IPS-18a (cell line): ENCODE measurements at regions not wholly inside any gene's neighbourhood (a gene's known extent, or its start where the extent isn't known, plus 50 kb on each side); places are given as distances from the start of the nearest gene placed in this dataset.

Experiments used
- H3K27ac ChIP-seq: one replicate; pipeline ENCODE4 v1.5.1; 2013; ENCODE audit warnings: low read length
- H3K27me3 ChIP-seq: one replicate; pipeline ENCODE4 v1.6.1; 2013; ENCODE audit warnings: mild to moderate bottlenecking, low read length; ENCODE audit not compliant: control insufficient read depth, insufficient read depth
- H3K36me3 ChIP-seq: one replicate; pipeline ENCODE4 v1.6.1; 2013; ENCODE audit warnings: low read depth, low read length; ENCODE audit not compliant: control insufficient read depth
- H3K4me1 ChIP-seq: one replicate; pipeline ENCODE4 v1.6.1; 2013; ENCODE audit warnings: low read depth, low read length; ENCODE audit not compliant: control insufficient read depth
- H3K4me3 ChIP-seq: one replicate; pipeline ENCODE4 v1.5.1; 2013; ENCODE audit warnings: low read length
- H3K9ac ChIP-seq: one replicate; pipeline ENCODE4 v1.6.1; 2013; ENCODE audit warnings: mild to moderate bottlenecking, low read length, moderate library complexity
- H3K9me3 ChIP-seq: one replicate; pipeline ENCODE4 v1.6.1; 2013; ENCODE audit warnings: low read depth, low read length; ENCODE audit not compliant: control insufficient read depth

DNA sequence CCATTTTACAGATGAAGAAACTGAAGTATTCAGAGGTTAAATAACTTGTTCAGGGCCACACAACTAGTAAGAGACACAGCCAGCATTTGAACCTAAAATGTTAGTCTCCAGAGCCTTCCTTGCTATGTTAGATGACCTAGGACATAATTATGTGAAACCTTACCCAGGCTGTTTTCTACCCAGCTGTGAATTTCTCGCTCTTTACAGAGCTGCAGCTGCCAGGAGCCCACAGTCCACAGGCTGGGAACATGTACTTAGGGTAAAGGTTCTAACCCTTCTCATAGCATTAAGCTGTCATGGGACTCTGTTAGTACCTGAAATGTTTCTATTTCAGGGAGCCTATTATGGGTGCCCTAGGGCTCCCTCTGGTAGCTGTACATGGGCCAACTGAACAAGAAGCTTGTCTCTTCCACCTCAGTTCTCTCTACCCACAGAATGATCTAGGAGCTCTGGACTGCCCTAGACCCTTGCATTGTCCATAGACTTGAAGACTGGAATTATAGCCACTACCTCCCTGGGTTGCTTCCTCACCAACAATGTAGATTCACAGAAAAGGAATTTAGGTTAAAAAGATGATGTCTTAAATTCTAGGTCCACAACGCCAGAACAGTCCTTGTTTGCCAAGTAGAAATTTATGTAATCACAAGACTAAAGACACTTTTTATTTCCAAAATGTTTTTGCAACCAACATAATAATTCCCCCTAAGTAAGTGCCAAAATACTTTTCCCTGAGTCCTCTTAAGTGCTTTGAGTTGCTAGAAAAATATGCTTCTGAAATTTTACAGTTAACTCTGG, 262.9 kb downstream of the PIK3R1 start:
- H3K36me3 ChIP-seq = no peaks in the 10 kb centered on the region
- no peak overlapping the region for H3K27ac ChIP-seq
- H3K4me3 ChIP-seq = no peak overlapping the region
- H3K4me1 ChIP-seq = no peaks in the 10 kb centered on the region
- H3K9me3 ChIP-seq = no peaks in the 10 kb centered on the region
- H3K9ac ChIP-seq = no peak overlapping the region
- no peaks in the 10 kb centered on the region for H3K27me3 ChIP-seq

DNA sequence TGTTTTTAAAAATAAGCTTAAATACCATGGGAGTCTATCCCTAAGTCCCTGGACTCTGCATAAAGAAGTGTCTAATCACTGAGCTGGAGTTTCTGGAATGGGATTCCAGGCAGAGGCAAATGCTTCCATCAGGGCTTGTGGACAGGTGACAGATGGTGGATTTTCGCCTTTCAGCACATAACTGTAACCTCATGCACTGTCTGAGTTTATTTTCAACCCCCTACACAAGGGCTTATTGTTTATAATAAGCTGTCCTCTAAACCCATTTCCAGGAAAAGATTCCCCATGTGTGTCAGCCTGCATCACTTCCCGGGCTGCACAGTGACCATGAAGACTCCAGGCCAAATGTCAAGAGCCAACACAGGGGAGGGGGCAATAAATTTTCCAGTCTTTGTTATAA, 264.0 kb downstream of the PIK3R1 start:
- Histone ChIP-seq H3K36me3 (no peaks in the 10 kb centered on the region), H3K9me3 (no peaks in the 10 kb centered on the region), H3K9ac (no peak overlapping the region), H3K4me3 (no peak overlapping the region), H3K27me3 (no peaks in the 10 kb centered on the region), H3K27ac (no peak overlapping the region), H3K4me1 (no peaks in the 10 kb centered on the region)

DNA sequence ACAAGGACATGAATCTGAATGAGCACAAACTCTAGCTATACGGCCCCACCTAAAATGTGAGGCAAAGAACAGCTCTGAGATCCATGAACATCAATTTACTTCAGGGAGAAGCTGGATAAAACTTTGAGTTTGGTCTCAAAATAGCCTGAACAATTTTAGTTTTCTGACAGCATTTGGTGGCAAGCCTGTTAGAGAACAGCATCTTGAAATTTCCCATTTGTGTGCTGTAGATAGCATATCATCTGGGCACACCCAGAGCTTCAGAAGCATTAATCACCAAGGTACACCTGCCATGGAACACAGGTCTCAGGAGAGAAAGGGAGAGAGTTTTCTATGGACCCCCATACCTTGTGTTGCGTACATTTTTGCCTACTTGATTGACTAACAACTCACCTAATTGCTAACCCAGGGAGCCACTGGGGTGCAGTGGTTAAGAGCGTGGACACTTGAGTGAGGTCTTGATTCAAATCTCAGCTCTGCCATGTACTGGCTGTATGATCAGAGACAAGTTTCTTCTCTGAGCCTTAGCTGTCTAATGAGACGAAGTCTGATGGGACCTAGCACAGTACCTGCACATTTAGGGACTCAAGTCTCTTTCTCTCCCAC, 264.9 kb downstream of the PIK3R1 start:
- Histone ChIP-seq H3K4me3 (no peak overlapping the region), H3K27ac (no peak overlapping the region), H3K36me3 (no peaks in the 10 kb centered on the region), H3K9me3 (no peaks in the 10 kb centered on the region), H3K27me3 (no peaks in the 10 kb centered on the region), H3K4me1 (no peaks in the 10 kb centered on the region), H3K9ac (no peak overlapping the region)

DNA sequence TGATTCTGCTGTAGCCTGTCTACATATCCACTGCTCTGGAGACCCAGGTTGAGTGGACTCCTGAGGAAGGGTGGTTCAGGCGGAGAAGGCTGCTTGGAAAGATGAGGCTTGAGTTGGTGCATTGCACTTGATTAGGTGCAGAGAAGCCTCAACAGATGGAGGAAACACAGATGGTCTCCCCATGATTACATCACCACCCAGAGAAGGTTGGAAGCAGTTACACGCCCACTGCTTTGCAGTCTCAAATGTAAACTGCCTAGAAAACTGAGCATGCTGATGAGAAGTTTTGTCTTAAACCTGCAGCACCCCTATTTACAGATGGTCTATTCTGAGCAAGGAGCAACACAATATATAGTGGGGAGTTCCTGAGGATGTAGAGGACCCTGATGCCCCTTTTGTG, 266.6 kb downstream of the PIK3R1 start:
- Histone ChIP-seq H3K36me3 (no peaks in the 10 kb centered on the region), H3K9ac (no peak overlapping the region)

DNA sequence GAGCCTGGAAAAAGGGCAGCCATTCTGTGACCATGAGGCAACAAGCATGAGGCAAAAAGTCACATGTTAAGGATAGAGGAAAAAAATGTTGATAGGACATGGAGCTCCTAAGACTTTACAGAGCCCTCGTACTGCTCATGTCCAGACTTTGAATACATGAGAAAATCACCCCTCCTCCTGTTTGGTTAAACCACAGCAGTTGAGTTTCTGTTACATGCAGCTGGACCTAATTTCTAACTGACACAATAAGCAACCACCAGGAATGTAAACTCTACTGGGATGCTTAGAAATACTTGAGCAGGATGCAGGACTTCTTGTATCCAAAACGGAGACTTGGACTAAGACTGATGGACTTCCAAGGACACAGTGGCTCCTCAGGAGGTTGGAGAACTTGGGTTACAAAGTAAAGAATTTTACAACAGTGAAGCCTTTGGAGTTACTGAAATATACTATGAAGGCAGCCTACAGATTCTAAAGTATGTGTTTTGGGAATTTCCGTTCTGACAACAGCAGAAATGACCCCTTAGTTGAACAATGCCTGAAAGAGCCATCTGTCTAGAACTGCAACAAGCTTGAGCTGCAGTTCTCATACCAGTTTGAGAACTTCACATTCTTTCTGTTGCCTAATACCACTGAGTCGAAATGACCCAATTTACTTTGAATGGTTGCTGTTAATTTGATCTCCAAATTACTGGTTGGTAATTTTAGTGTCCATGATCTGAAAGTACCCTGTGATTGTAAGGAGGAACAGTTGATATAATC, 268.9 kb downstream of the PIK3R1 start:
- Histone ChIP-seq H3K4me3 (no peak overlapping the region), H3K4me1 (no peaks in the 10 kb centered on the region), H3K9me3 (peaks cover 3% of the 10 kb centered on the region), H3K9ac (no peak overlapping the region), H3K27me3 (no peaks in the 10 kb centered on the region), H3K36me3 (no peaks in the 10 kb centered on the region), H3K27ac (no peak overlapping the region)

More for the DNA sequence above, 266.6 kb downstream of the PIK3R1 start:
- no peak overlapping the region for H3K27ac ChIP-seq
- H3K9me3 ChIP-seq = no peaks in the 10 kb centered on the region
- no peaks in the 10 kb centered on the region for H3K27me3 ChIP-seq
- no peaks in the 10 kb centered on the region for H3K4me1 ChIP-seq
- no peak overlapping the region for H3K4me3 ChIP-seq

DNA sequence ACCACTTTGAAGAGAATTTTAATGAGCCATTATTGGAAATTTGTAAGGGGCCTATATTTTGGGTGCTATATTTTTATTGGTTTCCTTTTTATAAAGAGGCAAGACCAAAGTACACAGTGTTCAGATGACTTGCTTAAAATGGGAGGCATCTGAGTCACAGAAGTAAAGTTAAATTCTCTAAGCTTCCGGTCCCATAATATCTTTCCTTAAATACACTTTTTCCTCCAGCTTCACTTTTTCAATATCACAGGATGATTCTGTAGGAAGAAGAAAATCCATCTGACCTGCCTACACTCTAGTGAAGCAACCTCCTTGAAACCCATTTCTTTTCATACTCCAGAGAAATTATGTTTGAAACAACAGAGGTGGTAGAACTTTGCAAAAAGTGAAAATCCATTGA, 274.0 kb downstream of the PIK3R1 start:
- H3K9me3 ChIP-seq = peaks cover 3% of the 10 kb centered on the region
- H3K4me1 ChIP-seq = peaks cover 5% of the 10 kb centered on the region
- no peak overlapping the region for H3K27ac ChIP-seq
- H3K9ac ChIP-seq = no peak overlapping the region
- H3K36me3 ChIP-seq = no peaks in the 10 kb centered on the region
- no peaks in the 10 kb centered on the region for H3K27me3 ChIP-seq
- no peak overlapping the region for H3K4me3 ChIP-seq

DNA sequence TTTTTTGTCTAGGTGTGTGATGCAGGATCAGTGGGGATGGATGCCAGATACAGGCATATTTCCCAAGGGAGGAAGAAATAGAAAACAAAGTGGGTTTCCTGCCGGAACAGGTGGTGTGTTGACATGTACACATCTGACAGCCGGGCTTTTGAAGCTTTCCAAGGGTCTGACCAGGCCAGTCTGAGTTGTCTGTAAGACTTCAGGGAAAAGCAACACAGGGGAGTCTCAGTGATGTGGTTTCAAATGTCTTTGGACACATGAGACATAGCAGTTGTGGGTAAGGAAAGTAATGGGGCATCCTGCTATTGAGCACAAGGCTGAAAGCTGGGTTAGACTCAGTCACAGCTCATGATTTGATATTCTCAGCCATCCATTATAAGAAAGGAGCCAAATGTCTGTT, 274.9 kb downstream of the PIK3R1 start:
- H3K9me3 ChIP-seq = peaks cover 3% of the 10 kb centered on the region
- H3K36me3 ChIP-seq = no peaks in the 10 kb centered on the region
- no peak overlapping the region for H3K27ac ChIP-seq
- peaks cover 5% of the 10 kb centered on the region for H3K4me1 ChIP-seq
- H3K9ac ChIP-seq = no peak overlapping the region
- H3K4me3 ChIP-seq = no peak overlapping the region
- H3K27me3 ChIP-seq = no peaks in the 10 kb centered on the region

DNA sequence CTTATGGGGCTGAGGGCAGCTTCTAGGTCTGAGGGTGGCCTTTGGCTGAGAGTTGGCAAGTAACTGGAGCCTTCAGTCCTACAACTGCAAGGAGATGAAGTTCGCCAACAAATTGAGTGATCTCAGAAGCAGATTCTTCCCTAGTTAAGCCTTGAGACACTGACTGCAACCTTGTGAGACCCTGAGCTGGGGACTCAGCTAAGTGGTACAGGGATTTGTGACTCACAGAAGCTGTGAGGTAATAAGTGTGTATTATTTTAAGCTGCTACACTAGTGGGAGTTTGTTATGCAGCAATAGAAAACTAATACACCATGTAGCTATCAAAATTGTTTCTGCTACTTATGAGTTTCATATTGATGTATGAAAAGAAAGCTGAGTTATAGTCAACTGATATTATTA, 279.2 kb downstream of the PIK3R1 start:
- Histone ChIP-seq H3K27me3 (no peaks in the 10 kb centered on the region), H3K36me3 (no peaks in the 10 kb centered on the region), H3K4me3 (no peak overlapping the region), H3K27ac (no peak overlapping the region), H3K9ac (no peak overlapping the region), H3K4me1 (peaks cover 5% of the 10 kb centered on the region), H3K9me3 (peaks cover 7% of the 10 kb centered on the region)

DNA sequence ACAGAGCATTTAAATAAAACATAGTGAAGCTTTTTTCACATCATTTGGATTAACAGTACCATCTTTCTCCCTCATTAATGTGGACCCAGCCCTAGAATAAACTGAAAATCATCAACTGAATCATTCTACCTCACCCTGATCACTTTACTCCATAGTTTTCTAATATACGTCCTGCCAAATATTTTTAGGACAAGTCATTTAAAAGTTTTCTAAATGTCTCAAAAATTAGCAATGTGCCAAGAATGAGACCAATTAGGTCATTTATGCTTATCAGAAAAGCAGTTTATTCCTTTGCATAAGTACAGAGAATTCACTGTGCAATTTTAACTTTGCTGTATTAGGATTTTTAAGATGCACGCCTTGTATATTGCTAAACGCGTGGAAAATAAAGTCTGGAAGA, 284.4 kb downstream of the PIK3R1 start:
- Histone ChIP-seq H3K27me3 (no peaks in the 10 kb centered on the region), H3K4me1 (no peaks in the 10 kb centered on the region), H3K27ac (no peak overlapping the region)

DNA sequence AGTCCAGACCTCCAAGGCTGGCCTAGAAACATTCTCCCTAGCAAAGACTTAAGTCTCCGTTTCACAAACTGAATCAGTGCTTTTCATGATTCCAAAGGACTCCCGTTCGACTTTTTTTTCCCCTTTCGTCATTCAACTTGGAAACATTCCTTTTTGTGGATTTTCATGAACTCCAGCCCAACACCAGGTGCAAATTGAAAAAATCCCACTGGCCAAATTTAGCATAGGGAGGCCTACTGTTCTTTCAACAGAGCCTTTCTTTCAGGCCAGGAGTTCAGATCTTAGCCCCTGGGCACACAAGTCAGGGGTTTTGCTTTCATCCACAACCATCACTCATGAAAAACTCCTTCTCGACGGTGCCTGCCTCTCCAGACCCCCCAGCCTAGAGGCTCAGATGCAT, 285.3 kb downstream of the PIK3R1 start:
- no peak overlapping the region for H3K4me3 ChIP-seq
- no peaks in the 10 kb centered on the region for H3K4me1 ChIP-seq
- no peaks in the 10 kb centered on the region for H3K27me3 ChIP-seq
- no peak overlapping the region for H3K27ac ChIP-seq
- H3K36me3 ChIP-seq = no peaks in the 10 kb centered on the region
- no peak overlapping the region for H3K9ac ChIP-seq
- H3K9me3 ChIP-seq = peaks cover 7% of the 10 kb centered on the region

More for the DNA sequence above, 284.4 kb downstream of the PIK3R1 start:
- H3K36me3 ChIP-seq = no peaks in the 10 kb centered on the region
- H3K9ac ChIP-seq = no peak overlapping the region
- no peak overlapping the region for H3K4me3 ChIP-seq
- peaks cover 7% of the 10 kb centered on the region for H3K9me3 ChIP-seq

DNA sequence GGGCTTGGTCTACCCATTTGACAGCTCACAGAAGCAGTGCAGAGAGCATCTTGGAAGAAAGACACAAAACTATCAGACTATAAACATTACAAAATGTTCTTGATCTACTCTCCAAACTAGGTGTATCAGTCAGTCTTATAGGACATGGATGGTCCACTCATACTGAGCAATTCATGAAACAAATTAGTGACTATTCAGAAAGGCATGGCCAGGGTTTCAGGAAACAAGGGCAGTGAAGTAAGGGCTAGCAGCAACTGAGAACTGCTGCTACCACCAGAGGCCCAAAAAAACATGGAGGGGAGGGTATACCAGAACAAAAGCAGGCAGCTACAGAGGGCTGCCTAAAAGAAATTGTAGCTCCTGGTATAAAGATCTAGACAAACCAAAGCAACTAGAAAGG, 287.0 kb downstream of the PIK3R1 start:
- no peaks in the 10 kb centered on the region for H3K36me3 ChIP-seq
- no peak overlapping the region for H3K27ac ChIP-seq
- peaks cover 7% of the 10 kb centered on the region for H3K9me3 ChIP-seq
- H3K9ac ChIP-seq = no peak overlapping the region
- no peaks in the 10 kb centered on the region for H3K27me3 ChIP-seq
- H3K4me1 ChIP-seq = no peaks in the 10 kb centered on the region
- H3K4me3 ChIP-seq = no peak overlapping the region
